HFFc6 (cell line): ENCODE measurements at regions not wholly inside any gene's neighbourhood (a gene's known extent, or its start where the extent isn't known, plus 50 kb on each side); places are given as distances from the start of the nearest gene placed in this dataset.

Source experiments
- DNase-seq: peaks from one replicate; pipeline ENCODE4 v3.0.0-alpha.2; 2018
- H3K27ac Mint-ChIP-seq: 2 replicates; pipeline ENCODE4 v1.8.0; 2020; ENCODE audit warnings: mild to moderate bottlenecking, mixed read lengths
- H3K27me3 Mint-ChIP-seq: 2 replicates; pipeline ENCODE4 v1.8.0; 2021; ENCODE audit warnings: mild to moderate bottlenecking, moderate library complexity, mixed read lengths; ENCODE audit not compliant: insufficient read depth
- H3K36me3 Mint-ChIP-seq: 2 replicates; pipeline ENCODE4 v1.8.0; 2021; ENCODE audit warnings: low read depth, mixed read lengths
- H3K4me1 Mint-ChIP-seq: 2 replicates; pipeline ENCODE4 v1.8.0; 2020; ENCODE audit warnings: low read depth, mixed read lengths
- H3K4me3 Mint-ChIP-seq: 2 replicates; pipeline ENCODE4 v1.8.0; 2020; ENCODE audit warnings: mild to moderate bottlenecking, moderate library complexity, mixed read lengths
- H3K9me3 Mint-ChIP-seq: 2 replicates; pipeline ENCODE4 v1.8.0; 2020; ENCODE audit warnings: mild to moderate bottlenecking, mixed read lengths
- TF ChIP-seq, protein P1 (sequence below): fragments of 200-600 bp; sonication (generic); IDR thresholded peaks from 2 replicates; pipeline ENCODE4 v1.5.0; 2021; ENCODE audit warnings: antibody characterized with exemption, mild to moderate bottlenecking

DNA sequence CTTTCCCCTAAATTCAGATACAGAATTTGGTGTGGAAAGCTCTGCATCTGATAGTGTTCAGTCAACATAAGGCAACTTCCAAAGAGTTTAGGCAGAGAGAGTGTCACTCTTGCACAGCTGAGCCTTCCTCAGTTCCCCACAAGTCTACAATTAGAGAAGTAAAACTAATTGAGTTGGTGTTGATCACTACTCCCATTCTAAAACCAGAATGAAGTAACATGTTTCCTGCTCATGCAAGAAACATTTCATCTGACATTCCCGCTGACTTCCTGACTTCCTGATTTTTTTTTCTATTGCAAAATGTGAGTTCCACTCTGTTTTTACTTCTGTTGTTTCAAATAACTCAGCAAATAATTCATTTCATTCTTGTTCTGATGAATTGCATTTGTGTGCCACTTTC lies 271.0 kb downstream of the ALG10B start:
- H3K4me3 Mint-ChIP-seq = no peak overlapping the region
- H3K4me1 Mint-ChIP-seq = no peaks in the 10 kb centered on the region
- no peaks in the 10 kb centered on the region for H3K27me3 Mint-ChIP-seq
- H3K36me3 Mint-ChIP-seq = peaks cover 9% of the 10 kb centered on the region; the same call in 1 of the 2 replicates
- TF ChIP-seq, protein P1, sequence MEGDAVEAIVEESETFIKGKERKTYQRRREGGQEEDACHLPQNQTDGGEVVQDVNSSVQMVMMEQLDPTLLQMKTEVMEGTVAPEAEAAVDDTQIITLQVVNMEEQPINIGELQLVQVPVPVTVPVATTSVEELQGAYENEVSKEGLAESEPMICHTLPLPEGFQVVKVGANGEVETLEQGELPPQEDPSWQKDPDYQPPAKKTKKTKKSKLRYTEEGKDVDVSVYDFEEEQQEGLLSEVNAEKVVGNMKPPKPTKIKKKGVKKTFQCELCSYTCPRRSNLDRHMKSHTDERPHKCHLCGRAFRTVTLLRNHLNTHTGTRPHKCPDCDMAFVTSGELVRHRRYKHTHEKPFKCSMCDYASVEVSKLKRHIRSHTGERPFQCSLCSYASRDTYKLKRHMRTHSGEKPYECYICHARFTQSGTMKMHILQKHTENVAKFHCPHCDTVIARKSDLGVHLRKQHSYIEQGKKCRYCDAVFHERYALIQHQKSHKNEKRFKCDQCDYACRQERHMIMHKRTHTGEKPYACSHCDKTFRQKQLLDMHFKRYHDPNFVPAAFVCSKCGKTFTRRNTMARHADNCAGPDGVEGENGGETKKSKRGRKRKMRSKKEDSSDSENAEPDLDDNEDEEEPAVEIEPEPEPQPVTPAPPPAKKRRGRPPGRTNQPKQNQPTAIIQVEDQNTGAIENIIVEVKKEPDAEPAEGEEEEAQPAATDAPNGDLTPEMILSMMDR = no peak
- H3K27ac Mint-ChIP-seq = no peak overlapping the region
- DNase-seq = no peak
- peaks cover 59% of the 10 kb centered on the region for H3K9me3 Mint-ChIP-seq

DNA sequence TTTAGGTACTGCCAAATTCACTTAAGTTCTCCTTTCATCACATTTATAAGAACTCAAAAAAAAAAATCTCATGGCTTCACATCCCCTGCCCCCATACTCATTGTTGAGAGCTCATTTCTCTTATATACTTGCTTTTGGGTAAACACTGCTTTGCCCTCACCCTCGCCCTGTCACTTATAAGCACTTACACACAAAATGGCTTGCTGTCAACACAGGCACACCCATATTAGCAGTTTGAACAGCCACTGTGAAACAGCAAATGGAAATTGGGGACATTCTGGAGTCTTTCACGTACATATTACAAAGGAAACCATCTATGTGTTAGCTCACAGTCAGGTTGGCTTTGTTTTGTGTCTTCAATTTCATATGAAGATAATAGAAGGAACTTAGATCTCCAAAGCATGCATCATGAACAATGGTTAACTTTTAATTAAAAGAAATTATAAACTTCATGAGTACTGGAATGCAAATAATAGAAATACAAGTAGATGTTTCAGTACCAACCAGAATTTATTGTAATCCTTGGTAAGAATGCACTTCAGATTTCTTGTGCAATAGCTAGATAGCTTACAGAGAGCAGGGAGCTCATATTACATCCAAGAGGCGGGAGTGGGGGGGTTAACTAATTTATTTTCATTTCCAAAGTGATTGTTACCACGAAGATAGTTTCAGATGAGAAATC lies 272.2 kb downstream of the ALG10B start:
- H3K4me1 Mint-ChIP-seq = no peaks in the 10 kb centered on the region

DNA sequence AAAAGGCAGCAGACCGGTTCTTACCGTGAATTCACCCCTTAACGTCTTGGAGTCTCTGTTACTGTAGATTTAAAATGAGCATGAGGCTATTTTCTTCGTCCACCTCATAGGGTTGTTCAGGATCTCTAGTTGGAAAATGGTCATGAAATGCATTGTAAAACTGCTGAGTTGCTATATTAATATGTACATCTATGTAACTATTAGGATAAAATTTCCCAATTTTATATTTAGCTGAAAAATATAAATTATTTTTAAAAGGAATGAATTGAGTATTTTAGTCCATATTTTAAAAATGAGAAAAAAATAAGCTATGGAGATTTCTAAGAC lies 272.7 kb downstream of the ALG10B start:
- no peaks in the 10 kb centered on the region for H3K4me1 Mint-ChIP-seq

More for the DNA sequence above, 272.2 kb downstream of the ALG10B start:
- H3K4me3 Mint-ChIP-seq = no peak overlapping the region
- peaks cover 57% of the 10 kb centered on the region for H3K9me3 Mint-ChIP-seq
- H3K27me3 Mint-ChIP-seq = no peaks in the 10 kb centered on the region
- TF ChIP-seq, protein P1 = no peak
- no peak for DNase-seq
- no peak overlapping the region for H3K27ac Mint-ChIP-seq
- H3K36me3 Mint-ChIP-seq = peaks cover 9% of the 10 kb centered on the region; the same call in 1 of the 2 replicates

DNA sequence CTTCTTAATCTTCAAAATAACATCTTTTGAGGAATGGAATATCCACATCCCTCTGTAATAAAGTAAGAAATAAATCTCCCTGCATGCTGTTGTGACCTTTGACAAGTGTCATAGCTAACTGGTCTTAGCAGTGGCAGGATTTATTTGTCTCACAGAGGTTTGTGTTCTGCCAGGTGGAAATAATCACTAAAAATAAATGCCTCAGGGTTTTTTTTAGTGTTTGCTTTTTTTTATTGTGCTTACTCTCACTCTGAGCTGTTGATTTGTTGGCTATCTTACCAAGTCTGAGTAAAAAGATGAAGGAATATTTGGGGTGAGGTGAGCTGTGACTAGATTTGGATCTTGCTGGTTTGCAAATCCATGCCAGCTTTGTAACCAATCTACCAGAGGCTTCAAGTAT lies 285.4 kb downstream of the ALG10B start:
- H3K27me3 Mint-ChIP-seq = no peaks in the 10 kb centered on the region
- H3K36me3 Mint-ChIP-seq = peaks cover 4% of the 10 kb centered on the region; the same call in 1 of the 2 replicates
- TF ChIP-seq, protein P1 = no peak
- H3K4me1 Mint-ChIP-seq = no peaks in the 10 kb centered on the region
- peaks cover 52% of the 10 kb centered on the region for H3K9me3 Mint-ChIP-seq
- H3K4me3 Mint-ChIP-seq = no peak overlapping the region
- no peak for DNase-seq
- no peak overlapping the region for H3K27ac Mint-ChIP-seq

More for the DNA sequence above, 272.7 kb downstream of the ALG10B start:
- peaks cover 9% of the 10 kb centered on the region; the same call in 1 of the 2 replicates for H3K36me3 Mint-ChIP-seq
- no peak for DNase-seq
- TF ChIP-seq, protein P1 = no peak
- H3K4me3 Mint-ChIP-seq = no peak overlapping the region
- no peaks in the 10 kb centered on the region for H3K27me3 Mint-ChIP-seq
- no peak overlapping the region for H3K27ac Mint-ChIP-seq
- H3K9me3 Mint-ChIP-seq = peaks cover 59% of the 10 kb centered on the region
